ENCODE measurements at regions not wholly inside any gene's neighbourhood (a gene's known extent, or its start where the extent isn't known, plus 50 kb on each side); places are given as distances from the start of the nearest gene placed in this dataset.
A peak's percentile ranks its signal among the peaks of the same experiment; 100 is the strongest.

DNA sequence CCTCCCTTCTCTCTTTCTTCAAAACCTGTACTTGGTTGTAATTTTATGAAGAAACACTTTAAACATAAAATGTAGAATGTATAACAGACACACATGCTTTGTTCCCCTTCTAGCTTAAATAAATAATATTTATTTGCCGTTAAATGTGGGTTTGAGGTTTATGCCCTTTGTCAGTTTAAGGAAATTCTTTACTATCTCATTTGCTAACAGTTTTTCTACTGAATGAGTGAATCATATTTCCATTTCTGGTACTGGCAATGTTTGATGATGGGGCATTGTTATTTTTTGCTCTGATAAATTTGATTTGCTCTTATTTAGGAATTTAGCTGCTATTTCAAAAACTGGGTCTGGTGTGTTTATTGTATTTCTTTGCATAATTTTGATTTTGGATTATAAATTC lies 555.6 kb downstream of the CCDC85A start:
- DNase-seq (ENCODE audit: low spot score) (no peak), FAIRE-seq (no peak), ATAC-seq (no peak)
- ChIA-PET CTCF (ENCODE audit: low intra/inter-chr PET ratio, low total read pairs) (no interaction called here), POLR2A (no interaction called here)
- no TSS peak for BruUV-seq (replicated peaks)
- no peak overlapping the region for H3K4me2 ChIP-seq (ENCODE audit: low read depth, low read length)
- no peak overlapping the region for H3K4me3 ChIP-seq (replicated peaks in 1 of 3; ENCODE audit: insufficient read depth in 1 of 3, low read depth in 2 of 3, low read length in 3 of 3)
- peaks cover 20% of the 10 kb centered on the region; the same call in 1 of the 2 replicates for H3K9me3 ChIP-seq (ENCODE audit: low read length)
- no peak overlapping the region for H2AFZ ChIP-seq (ENCODE audit: low read length)
- no peaks in the 10 kb centered on the region for H3K4me1 ChIP-seq (ENCODE audit: insufficient read depth, low read length)
- H3K27me3 ChIP-seq (ENCODE audit: control insufficient read depth in 1 of 2, insufficient read depth in 2 of 2, low read length in 2 of 2), result no peaks in the 10 kb centered on the region
- no peak overlapping the region for H3K9ac ChIP-seq (ENCODE audit: insufficient read depth, low read depth, low read length)
- in situ Hi-C loops (cut with HindIII; ENCODE audit: extremely low pct_ligation_motif_present, low pct_unique_long_range_greater_than_20kb) (no loop called here), intact Hi-C loops (cut with micrococcal nuclease; ENCODE audit: unreplicated experiment) (no loop called here)
- H4K20me1 ChIP-seq (ENCODE audit: insufficient read depth, low read length), result no peaks in the 10 kb centered on the region
- H3K79me2 ChIP-seq (ENCODE audit: insufficient read depth, low read length), result no peaks in the 10 kb centered on the region
- WGBS (ENCODE audit: low lambda C conversion rate), result 1% methylated on average over 1 of the region's 1 CpG
- H3K27ac ChIP-seq (ENCODE audit: extremely low read length, insufficient read depth, low read length), result no peak overlapping the region
- TF ChIP-seq HNRNPK (IDR thresholded peaks at IDR 0.05; ENCODE audit: low read depth, low read length, poor library complexity, severe bottlenecking), result peak; percentile 54
- no peak for TF ChIP-seq ZNF556 (CRISPR knock-in tag; IDR thresholded peaks at IDR 0.05; ENCODE audit: borderline replicate concordance)
- no peaks in the 10 kb centered on the region for H3K36me3 ChIP-seq (replicated peaks in 1 of 2; ENCODE audit: control insufficient read depth in 1 of 2, insufficient read depth in 2 of 2, low read length in 2 of 2)

DNA sequence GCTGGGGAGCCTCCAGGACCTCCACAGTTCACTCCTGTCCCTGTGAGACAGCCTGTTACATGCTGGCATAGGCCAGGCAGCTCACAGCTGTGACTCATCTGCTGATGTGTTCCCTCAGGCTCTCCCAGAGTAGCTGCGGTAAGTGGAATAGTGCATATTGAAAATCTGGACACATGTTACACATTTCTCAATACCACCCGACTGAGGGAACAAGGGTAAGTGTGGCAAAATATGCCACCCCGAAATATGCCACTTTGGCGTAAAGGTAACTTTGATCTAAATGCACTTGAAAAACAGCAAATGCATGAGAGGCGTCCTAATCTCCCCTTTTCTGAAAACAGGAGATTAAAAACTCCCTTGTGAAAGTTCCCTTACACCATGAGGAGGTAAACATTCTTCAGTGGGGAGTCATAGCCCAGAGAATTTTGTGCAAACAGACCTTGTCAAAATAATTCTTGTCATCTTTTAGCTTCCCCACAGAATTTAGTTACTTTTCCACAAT lies 557.9 kb downstream of the CCDC85A start:
- no peaks in the 10 kb centered on the region for H3K79me2 ChIP-seq (ENCODE audit: insufficient read depth, low read length)
- H3K36me3 ChIP-seq (replicated peaks in 1 of 2; ENCODE audit: control insufficient read depth in 1 of 2, insufficient read depth in 2 of 2, low read length in 2 of 2), result no peaks in the 10 kb centered on the region
- FAIRE-seq, result no peak
- H4K20me1 ChIP-seq (ENCODE audit: insufficient read depth, low read length), result no peaks in the 10 kb centered on the region
- no peaks in the 10 kb centered on the region for H3K4me1 ChIP-seq (ENCODE audit: insufficient read depth, low read length)
- ATAC-seq, result peak; percentile 60; the same call in 2 of the 3 replicates
- H3K9ac ChIP-seq (ENCODE audit: insufficient read depth, low read depth, low read length), result no peak overlapping the region
- in situ Hi-C loops (cut with HindIII; ENCODE audit: extremely low pct_ligation_motif_present, low pct_unique_long_range_greater_than_20kb) (no loop called here), intact Hi-C loops (cut with micrococcal nuclease; ENCODE audit: unreplicated experiment) (no loop called here)
- H3K9me3 ChIP-seq (ENCODE audit: low read length), result 0 out of 2 replicates have a peak, but pooled peaks cover 6% of the 10 kb centered on the region
- H3K27me3 ChIP-seq (ENCODE audit: control insufficient read depth in 1 of 2, insufficient read depth in 2 of 2, low read length in 2 of 2), result no peaks in the 10 kb centered on the region
- CTCF ChIA-PET (ENCODE audit: low intra/inter-chr PET ratio, low total read pairs), result no interaction called here
- H3K4me3 ChIP-seq (replicated peaks in 1 of 3; ENCODE audit: insufficient read depth in 1 of 3, low read depth in 2 of 3, low read length in 3 of 3), result no peak overlapping the region
- no peak overlapping the region for H3K27ac ChIP-seq (ENCODE audit: extremely low read length, insufficient read depth, low read length)
- POLR2A ChIA-PET, result no interaction called here
- H3K4me2 ChIP-seq (ENCODE audit: low read depth, low read length), result no peak overlapping the region
- H2AFZ ChIP-seq (ENCODE audit: low read length), result no peak overlapping the region
- WGBS (ENCODE audit: low lambda C conversion rate), result 2% methylated on average over 5 of the region's 5 CpGs
- peak; percentile 18 for DNase-seq (ENCODE audit: low spot score)
- no TSS peak for BruUV-seq (replicated peaks)
- TF ChIP-seq REXO4 (CRISPR knock-in tag; IDR thresholded peaks at IDR 0.05; ENCODE audit: borderline replicate concordance), result no peak
- TF ChIP-seq, protein P1, sequence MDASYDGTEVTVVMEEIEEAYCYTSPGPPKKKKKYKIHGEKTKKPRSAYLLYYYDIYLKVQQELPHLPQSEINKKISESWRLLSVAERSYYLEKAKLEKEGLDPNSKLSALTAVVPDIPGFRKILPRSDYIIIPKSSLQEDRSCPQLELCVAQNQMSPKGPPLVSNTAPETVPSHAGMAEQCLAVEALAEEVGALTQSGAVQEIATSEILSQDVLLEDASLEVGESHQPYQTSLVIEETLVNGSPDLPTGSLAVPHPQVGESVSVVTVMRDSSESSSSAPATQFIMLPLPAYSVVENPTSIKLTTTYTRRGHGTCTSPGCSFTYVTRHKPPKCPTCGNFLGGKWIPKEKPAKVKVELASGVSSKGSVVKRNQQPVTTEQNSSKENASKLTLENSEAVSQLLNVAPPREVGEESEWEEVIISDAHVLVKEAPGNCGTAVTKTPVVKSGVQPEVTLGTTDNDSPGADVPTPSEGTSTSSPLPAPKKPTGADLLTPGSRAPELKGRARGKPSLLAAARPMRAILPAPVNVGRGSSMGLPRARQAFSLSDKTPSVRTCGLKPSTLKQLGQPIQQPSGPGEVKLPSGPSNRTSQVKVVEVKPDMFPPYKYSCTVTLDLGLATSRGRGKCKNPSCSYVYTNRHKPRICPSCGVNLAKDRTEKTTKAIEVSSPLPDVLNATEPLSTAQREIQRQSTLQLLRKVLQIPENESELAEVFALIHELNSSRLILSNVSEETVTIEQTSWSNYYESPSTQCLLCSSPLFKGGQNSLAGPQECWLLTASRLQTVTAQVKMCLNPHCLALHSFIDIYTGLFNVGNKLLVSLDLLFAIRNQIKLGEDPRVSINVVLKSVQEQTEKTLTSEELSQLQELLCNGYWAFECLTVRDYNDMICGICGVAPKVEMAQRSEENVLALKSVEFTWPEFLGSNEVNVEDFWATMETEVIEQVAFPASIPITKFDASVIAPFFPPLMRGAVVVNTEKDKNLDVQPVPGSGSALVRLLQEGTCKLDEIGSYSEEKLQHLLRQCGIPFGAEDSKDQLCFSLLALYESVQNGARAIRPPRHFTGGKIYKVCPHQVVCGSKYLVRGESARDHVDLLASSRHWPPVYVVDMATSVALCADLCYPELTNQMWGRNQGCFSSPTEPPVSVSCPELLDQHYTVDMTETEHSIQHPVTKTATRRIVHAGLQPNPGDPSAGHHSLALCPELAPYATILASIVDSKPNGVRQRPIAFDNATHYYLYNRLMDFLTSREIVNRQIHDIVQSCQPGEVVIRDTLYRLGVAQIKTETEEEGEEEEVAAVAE (CRISPR knock-in tag; IDR thresholded peaks at IDR 0.05; ENCODE audit: borderline replicate concordance), result no peak
- TF ChIP-seq, protein P2, sequence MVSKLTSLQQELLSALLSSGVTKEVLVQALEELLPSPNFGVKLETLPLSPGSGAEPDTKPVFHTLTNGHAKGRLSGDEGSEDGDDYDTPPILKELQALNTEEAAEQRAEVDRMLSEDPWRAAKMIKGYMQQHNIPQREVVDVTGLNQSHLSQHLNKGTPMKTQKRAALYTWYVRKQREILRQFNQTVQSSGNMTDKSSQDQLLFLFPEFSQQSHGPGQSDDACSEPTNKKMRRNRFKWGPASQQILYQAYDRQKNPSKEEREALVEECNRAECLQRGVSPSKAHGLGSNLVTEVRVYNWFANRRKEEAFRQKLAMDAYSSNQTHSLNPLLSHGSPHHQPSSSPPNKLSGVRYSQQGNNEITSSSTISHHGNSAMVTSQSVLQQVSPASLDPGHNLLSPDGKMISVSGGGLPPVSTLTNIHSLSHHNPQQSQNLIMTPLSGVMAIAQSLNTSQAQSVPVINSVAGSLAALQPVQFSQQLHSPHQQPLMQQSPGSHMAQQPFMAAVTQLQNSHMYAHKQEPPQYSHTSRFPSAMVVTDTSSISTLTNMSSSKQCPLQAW (CRISPR knock-in tag; IDR thresholded peaks at IDR 0.05), result no peak
- TF ChIP-seq, protein P3, sequence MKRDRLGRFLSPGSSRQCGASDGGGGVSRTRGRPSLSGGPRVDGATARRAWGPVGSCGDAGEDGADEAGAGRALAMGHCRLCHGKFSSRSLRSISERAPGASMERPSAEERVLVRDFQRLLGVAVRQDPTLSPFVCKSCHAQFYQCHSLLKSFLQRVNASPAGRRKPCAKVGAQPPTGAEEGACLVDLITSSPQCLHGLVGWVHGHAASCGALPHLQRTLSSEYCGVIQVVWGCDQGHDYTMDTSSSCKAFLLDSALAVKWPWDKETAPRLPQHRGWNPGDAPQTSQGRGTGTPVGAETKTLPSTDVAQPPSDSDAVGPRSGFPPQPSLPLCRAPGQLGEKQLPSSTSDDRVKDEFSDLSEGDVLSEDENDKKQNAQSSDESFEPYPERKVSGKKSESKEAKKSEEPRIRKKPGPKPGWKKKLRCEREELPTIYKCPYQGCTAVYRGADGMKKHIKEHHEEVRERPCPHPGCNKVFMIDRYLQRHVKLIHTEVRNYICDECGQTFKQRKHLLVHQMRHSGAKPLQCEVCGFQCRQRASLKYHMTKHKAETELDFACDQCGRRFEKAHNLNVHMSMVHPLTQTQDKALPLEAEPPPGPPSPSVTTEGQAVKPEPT (CRISPR knock-in tag; IDR thresholded peaks at IDR 0.05; ENCODE audit: low read depth), result no peak
- TF ChIP-seq FOXK1 (CRISPR knock-in tag; IDR thresholded peaks at IDR 0.05; ENCODE audit: borderline replicate concordance, low read depth), result no peak
